ENCODE measurements at regions not wholly inside any gene's neighbourhood (a gene's known extent, or its start where the extent isn't known, plus 50 kb on each side); places are given as distances from the start of the nearest gene placed in this dataset.

DNA sequence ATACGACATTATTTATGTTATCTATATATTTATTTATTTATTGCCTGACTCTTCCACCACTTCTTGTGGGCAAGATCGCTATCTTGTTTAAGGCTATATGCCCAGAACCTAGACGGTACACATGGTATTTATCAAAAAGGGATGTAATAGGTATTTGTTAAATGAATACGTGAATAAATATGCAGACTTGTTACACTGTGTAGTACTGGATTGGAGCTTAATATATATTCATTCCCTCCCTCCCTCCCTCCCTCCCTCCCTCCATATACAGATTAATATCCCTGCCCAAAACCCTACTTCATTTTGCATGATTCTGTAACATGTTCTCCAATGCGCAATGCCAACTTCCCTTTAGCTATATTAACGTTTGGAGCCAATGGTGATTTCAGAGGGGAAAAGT is 1273.7 kb upstream of the AUTS2 start:
- Histone ChIP-seq H3K36me3 (no peaks in the 10 kb centered on the region), H3K4me1 (peaks cover 0 to 20% (median 15%) of the 10 kb centered on the region in 4 donors), H3K4me3 (no peak overlapping the region), H3K9me3 (peaks cover 0 to 2% (median 0%) of the 10 kb centered on the region in 4 donors), H3K27ac (no peak overlapping the region), H3K27me3 (no peaks in the 10 kb centered on the region)
- intact Hi-C loops (cut with DNase I), result no loop called here
- TF ChIP-seq, protein P1, sequence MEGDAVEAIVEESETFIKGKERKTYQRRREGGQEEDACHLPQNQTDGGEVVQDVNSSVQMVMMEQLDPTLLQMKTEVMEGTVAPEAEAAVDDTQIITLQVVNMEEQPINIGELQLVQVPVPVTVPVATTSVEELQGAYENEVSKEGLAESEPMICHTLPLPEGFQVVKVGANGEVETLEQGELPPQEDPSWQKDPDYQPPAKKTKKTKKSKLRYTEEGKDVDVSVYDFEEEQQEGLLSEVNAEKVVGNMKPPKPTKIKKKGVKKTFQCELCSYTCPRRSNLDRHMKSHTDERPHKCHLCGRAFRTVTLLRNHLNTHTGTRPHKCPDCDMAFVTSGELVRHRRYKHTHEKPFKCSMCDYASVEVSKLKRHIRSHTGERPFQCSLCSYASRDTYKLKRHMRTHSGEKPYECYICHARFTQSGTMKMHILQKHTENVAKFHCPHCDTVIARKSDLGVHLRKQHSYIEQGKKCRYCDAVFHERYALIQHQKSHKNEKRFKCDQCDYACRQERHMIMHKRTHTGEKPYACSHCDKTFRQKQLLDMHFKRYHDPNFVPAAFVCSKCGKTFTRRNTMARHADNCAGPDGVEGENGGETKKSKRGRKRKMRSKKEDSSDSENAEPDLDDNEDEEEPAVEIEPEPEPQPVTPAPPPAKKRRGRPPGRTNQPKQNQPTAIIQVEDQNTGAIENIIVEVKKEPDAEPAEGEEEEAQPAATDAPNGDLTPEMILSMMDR (IDR thresholded peaks at IDR 0.05), result no peak
- no peak for TF ChIP-seq POLR2A (IDR thresholded peaks at IDR 0.05)
- TF ChIP-seq POLR2AphosphoS5 (IDR thresholded peaks at IDR 0.05), result no peak
- TF ChIP-seq EP300 (IDR thresholded peaks at IDR 0.05), result no peak
- no peak for DNase-seq
- 90 to 92% methylated on average over 6 of the region's 6 CpGs for WGBS, 2 donors

DNA sequence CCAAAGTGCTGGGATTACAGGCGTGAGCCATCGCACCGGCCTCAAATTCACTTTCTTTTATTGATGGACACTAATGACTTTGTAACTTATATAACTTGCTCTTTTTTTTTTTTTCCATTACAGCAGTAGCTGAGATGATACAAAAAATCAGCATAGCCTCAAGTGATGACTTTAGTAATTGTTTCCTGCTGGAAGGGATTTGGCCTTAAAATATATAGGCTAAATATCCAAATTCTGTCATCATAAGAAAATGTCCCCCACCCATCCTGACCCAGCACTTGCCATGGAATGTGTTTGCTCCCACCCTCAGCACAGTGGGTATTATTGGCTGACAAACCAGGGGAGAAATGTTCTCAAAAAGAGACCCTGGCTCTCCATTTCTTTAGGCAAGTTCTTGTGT is 1264.1 kb upstream of the AUTS2 start:
- TF ChIP-seq, protein P1 (IDR thresholded peaks at IDR 0.05), result no peak
- no peak for TF ChIP-seq POLR2A (IDR thresholded peaks at IDR 0.05)
- no peaks in the 10 kb centered on the region for H3K27me3 ChIP-seq
- no peak overlapping the region for H3K27ac ChIP-seq
- intact Hi-C loops (cut with DNase I), result no loop called here
- no peaks in the 10 kb centered on the region for H3K36me3 ChIP-seq
- no peak overlapping the region for H3K4me3 ChIP-seq
- 94 to 95% methylated on average over 3 of the region's 3 CpGs for WGBS, 2 donors
- DNase-seq, result no peak
- no peaks in the 10 kb centered on the region for H3K4me1 ChIP-seq
- peaks cover 0 to 19% (median 11%) of the 10 kb centered on the region in 4 donors for H3K9me3 ChIP-seq

DNA sequence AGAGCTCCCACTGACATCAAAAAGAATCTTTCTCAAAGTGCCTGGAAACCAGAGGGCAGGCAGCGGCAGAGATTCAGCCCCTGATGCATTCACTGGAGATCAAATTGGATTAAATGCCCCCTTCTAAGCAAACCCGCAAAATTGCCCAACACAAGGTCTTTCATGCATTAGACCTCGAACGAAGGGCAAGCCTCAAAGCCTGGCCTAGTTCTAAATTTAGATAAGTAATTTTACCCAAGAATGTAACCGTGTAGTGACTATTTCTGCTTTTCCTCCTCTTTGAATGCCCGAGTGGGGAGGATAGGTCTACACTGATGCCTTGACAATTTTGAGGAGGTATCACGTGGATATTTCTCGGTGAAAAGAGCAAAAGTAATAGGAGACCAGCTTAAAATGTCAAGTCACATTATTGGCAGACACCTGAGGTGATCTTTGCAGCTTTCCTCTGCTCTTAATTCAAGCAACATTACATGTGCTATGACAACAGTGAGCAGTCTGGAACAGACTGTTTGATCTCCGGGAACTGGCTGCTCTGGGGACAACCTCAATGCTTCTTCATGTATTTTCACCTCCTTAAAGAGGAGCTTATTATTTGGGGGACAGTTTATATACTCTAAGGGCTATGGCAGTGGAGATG is 1263.5 kb upstream of the AUTS2 start:
- H3K4me3 ChIP-seq, result no peak overlapping the region
- intact Hi-C loops (cut with DNase I), result no loop called here
- no peak overlapping the region for H3K27ac ChIP-seq
- DNase-seq, result no peak
- TF ChIP-seq, protein P1 (IDR thresholded peaks at IDR 0.05), result no peak
- no peak for TF ChIP-seq EP300 (IDR thresholded peaks at IDR 0.05)
- no peak for TF ChIP-seq POLR2A (IDR thresholded peaks at IDR 0.05)
- no peak for TF ChIP-seq POLR2AphosphoS5 (IDR thresholded peaks at IDR 0.05)
- H3K27me3 ChIP-seq, result no peaks in the 10 kb centered on the region
- WGBS, 2 donors, result 84% methylated on average over 9 of the region's 9 CpGs
- H3K9me3 ChIP-seq, result peaks cover 0 to 16% (median 11%) of the 10 kb centered on the region in 4 donors
- H3K36me3 ChIP-seq, result no peaks in the 10 kb centered on the region
- no peaks in the 10 kb centered on the region for H3K4me1 ChIP-seq

DNA sequence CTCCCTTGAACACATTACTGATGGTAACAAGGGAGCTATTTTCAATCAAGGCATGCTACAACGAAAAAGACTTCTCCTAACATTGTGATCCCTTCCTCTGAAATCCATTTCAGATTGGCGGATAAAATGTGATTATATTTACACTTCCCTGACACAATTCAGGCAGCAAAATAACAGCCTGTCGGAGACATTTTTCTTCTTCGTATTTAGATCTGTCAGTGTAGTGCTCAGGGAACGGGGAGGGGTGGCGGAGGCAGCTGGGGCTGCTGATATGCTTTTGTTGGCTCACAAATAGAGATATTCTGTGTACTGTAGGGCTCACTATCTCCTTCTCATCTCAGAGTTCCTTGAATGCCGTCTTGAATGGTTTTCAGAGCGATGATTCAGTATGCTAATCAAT is 1261.7 kb upstream of the AUTS2 start:
- peaks cover 0 to 13% (median 0%) of the 10 kb centered on the region in 4 donors for H3K9me3 ChIP-seq
- no peak overlapping the region for H3K27ac ChIP-seq
- intact Hi-C loops (cut with DNase I), result no loop called here
- H3K4me1 ChIP-seq, result no peaks in the 10 kb centered on the region
- no peak for DNase-seq
- 75 to 77% methylated on average over 8 of the region's 8 CpGs for WGBS, 2 donors
- H3K27me3 ChIP-seq, result no peaks in the 10 kb centered on the region
- no peak for TF ChIP-seq POLR2A (IDR thresholded peaks at IDR 0.05)
- no peak for TF ChIP-seq POLR2AphosphoS5 (IDR thresholded peaks at IDR 0.05)
- TF ChIP-seq, protein P1 (IDR thresholded peaks at IDR 0.05), result no peak
- no peak for TF ChIP-seq EP300 (IDR thresholded peaks at IDR 0.05)
- no peak overlapping the region for H3K4me3 ChIP-seq
- no peaks in the 10 kb centered on the region for H3K36me3 ChIP-seq

DNA sequence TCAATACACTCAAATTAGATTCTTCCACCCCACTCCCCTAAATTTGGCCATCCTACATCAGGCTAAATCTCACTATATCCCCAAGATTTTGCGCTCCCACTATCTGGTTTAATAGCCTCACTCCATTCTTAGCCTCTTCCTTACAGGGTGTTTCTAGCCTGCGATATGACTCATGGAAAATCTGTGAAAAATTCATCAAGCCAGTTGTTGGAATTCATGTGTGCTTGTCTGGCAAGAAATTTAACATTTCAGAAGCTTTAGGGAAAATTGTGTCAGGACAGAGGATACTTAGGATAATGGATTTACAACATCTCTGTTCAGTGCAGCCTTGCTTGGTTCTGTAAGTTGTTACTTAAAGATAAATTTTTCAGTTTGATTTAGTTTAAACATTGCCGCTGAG is 1249.9 kb upstream of the AUTS2 start:
- Histone ChIP-seq H3K4me1 (no peaks in the 10 kb centered on the region), H3K27ac (no peak overlapping the region), H3K4me3 (no peak overlapping the region), H3K9me3 (peaks cover 0 to 14% (median 0%) of the 10 kb centered on the region in 4 donors), H3K36me3 (no peaks in the 10 kb centered on the region), H3K27me3 (no peaks in the 10 kb centered on the region)
- TF ChIP-seq POLR2AphosphoS5 (IDR thresholded peaks at IDR 0.05), result no peak
- TF ChIP-seq, protein P1 (IDR thresholded peaks at IDR 0.05), result no peak
- TF ChIP-seq EP300 (IDR thresholded peaks at IDR 0.05), result no peak
- TF ChIP-seq POLR2A (IDR thresholded peaks at IDR 0.05), result no peak
- intact Hi-C loops (cut with DNase I), result no loop called here
- 87 to 91% methylated on average over 3 of the region's 3 CpGs for WGBS, 2 donors
- no peak for DNase-seq
